HUES6 (cell line): ENCODE measurements at regions not wholly inside any gene's neighbourhood (a gene's known extent, or its start where the extent isn't known, plus 50 kb on each side); places are given as distances from the start of the nearest gene placed in this dataset.
A peak's percentile ranks its signal among the peaks of the same experiment; 100 is the strongest.

Experiments
- H3K27ac ChIP-seq: 2 replicates; pipeline ENCODE4 v1.7.0; 2013; ENCODE audit warnings: low read depth, mild to moderate bottlenecking, low read length, inconsistent platforms
- H3K27me3 ChIP-seq: 2 replicates; pipeline ENCODE4 v1.6.1; 2013; ENCODE audit warnings: low read length; ENCODE audit not compliant: control insufficient read depth, insufficient read depth
- H3K36me3 ChIP-seq: 2 replicates; pipeline ENCODE4 v1.6.1; 2013; ENCODE audit warnings: low read length; ENCODE audit not compliant: control insufficient read depth, insufficient read depth
- H3K4me1 ChIP-seq: 2 replicates; pipeline ENCODE4 v1.6.1; 2013; ENCODE audit warnings: low read length; ENCODE audit not compliant: control insufficient read depth, insufficient read depth
- H3K4me3 ChIP-seq: 2 replicates; pipeline ENCODE4 v1.5.1; 2013; ENCODE audit warnings: low read depth, low read length
- H3K9ac ChIP-seq: one replicate; pipeline ENCODE4 v1.6.1; 2013; ENCODE audit warnings: mild to moderate bottlenecking, low read length
- H3K9me3 ChIP-seq: 2 replicates; pipeline ENCODE4 v1.6.1; 2013; ENCODE audit warnings: low read depth, low read length; ENCODE audit not compliant: control insufficient read depth, insufficient read depth

- Histone ChIP-seq H3K4me1 (no peaks in the 10 kb centered on the region), H3K9ac (no peak overlapping the region), H3K27ac (no peak overlapping the region), H3K4me3 (no peak overlapping the region), H3K9me3 (no peaks in the 10 kb centered on the region), H3K36me3 (no peaks in the 10 kb centered on the region), H3K27me3 (no peaks in the 10 kb centered on the region)
These were observed 801.2 kb upstream of the SLITRK1 start for GRCh38 chr13:84683448-84683847.

GRCh38 chr13:84677836-84678235 is 795.6 kb upstream of the SLITRK1 start:
- no peak overlapping the region for H3K9ac ChIP-seq
- no peak overlapping the region for H3K27ac ChIP-seq
- H3K4me1 ChIP-seq, result no peaks in the 10 kb centered on the region
- no peaks in the 10 kb centered on the region for H3K27me3 ChIP-seq
- no peaks in the 10 kb centered on the region for H3K9me3 ChIP-seq
- H3K36me3 ChIP-seq, result no peaks in the 10 kb centered on the region
- H3K4me3 ChIP-seq, result no peak overlapping the region

DNA sequence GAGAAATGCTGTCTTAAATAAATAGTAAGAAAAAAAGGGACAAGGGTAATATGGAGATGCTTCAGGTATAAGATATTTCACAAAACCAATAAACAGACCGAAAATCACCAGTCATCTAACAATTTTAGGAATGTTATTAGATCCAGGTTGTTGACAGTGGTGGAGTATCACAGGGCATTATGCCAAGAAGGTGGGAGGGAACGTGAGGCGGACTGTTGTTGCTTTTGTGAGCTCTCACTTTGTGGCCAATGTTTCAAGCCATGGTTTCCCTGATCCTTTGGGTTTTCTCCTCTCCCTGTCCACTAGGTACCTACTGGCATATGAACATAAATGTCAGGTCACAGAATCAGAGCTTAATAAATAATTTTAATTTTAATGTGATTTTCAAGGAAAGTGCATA is 790.3 kb upstream of the SLITRK1 start:
- no peak overlapping the region for H3K27ac ChIP-seq
- H3K36me3 ChIP-seq, result no peaks in the 10 kb centered on the region
- H3K4me3 ChIP-seq, result no peak overlapping the region
- no peaks in the 10 kb centered on the region for H3K4me1 ChIP-seq
- no peaks in the 10 kb centered on the region for H3K9me3 ChIP-seq
- no peak overlapping the region for H3K9ac ChIP-seq
- H3K27me3 ChIP-seq, result no peaks in the 10 kb centered on the region

DNA sequence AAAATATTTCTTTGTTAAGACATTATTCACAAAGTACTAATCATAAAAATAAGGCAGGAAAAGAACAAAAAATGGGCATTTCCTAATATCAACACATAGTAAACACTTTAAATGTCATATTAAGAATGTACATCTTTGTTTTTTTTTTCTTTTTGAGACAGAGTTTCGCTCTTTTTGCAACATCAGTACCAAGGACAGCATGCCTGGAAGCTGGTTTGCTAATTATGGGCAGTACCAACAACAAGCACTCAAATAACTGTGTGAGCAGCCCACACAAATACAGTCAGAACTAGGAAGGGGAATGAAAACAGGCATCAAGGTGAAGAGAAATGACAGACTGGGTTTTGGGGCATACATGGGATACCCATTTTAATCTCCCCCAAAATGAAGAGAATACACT is 788.0 kb upstream of the SLITRK1 start:
- H3K4me3 ChIP-seq, result no peak overlapping the region
- no peaks in the 10 kb centered on the region for H3K9me3 ChIP-seq
- H3K4me1 ChIP-seq, result no peaks in the 10 kb centered on the region
- H3K27ac ChIP-seq, result no peak overlapping the region
- H3K9ac ChIP-seq, result no peak overlapping the region
- no peaks in the 10 kb centered on the region for H3K36me3 ChIP-seq
- H3K27me3 ChIP-seq, result no peaks in the 10 kb centered on the region

DNA sequence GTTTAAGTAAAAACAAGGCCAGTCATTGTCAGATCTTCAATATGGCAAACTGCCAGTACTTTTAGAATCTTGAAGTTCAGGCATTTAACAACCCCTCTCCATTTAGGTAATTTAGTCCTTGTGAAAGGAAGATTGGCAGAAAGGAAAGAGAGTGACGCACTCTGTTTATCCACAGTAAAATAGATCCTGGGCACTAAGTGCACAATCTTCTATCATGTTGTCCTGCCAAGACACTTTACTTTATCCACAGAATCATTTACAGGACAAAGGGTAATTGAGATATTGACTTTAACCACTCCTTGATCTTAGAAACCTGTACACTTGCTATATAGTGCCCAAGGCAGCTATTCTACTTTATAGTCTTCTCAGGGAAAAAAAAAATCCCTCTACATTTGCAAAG is 786.4 kb upstream of the SLITRK1 start:
- Histone ChIP-seq H3K27ac (no peak overlapping the region), H3K9me3 (no peaks in the 10 kb centered on the region), H3K27me3 (no peaks in the 10 kb centered on the region), H3K4me3 (no peak overlapping the region), H3K9ac (no peak overlapping the region), H3K36me3 (no peaks in the 10 kb centered on the region), H3K4me1 (no peaks in the 10 kb centered on the region)

DNA sequence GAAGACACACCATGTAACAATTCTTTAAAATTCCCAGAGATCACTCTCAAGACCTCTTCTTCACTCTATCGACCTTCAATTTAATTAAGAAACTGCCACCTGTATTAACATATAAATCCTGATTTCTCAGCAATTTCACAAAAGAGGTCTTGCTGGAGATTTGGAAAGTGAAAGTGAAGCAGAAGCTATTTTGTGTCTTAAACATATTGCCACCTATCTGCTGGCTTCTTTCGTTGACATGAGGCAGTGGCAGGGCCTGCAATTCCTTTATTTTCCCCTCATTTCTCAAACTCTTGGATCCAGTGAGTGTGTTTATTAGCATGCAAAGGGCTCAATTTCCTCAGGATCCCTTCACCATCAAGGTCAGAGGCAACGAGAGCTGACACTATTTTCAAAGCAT is 780.2 kb upstream of the SLITRK1 start:
- no peak overlapping the region for H3K4me3 ChIP-seq
- no peak overlapping the region for H3K27ac ChIP-seq
- peaks cover 9% of the 10 kb centered on the region; the same call in 1 of the 2 replicates for H3K4me1 ChIP-seq
- no peaks in the 10 kb centered on the region for H3K27me3 ChIP-seq
- no peaks in the 10 kb centered on the region for H3K9me3 ChIP-seq
- no peak overlapping the region for H3K9ac ChIP-seq
- no peaks in the 10 kb centered on the region for H3K36me3 ChIP-seq

DNA sequence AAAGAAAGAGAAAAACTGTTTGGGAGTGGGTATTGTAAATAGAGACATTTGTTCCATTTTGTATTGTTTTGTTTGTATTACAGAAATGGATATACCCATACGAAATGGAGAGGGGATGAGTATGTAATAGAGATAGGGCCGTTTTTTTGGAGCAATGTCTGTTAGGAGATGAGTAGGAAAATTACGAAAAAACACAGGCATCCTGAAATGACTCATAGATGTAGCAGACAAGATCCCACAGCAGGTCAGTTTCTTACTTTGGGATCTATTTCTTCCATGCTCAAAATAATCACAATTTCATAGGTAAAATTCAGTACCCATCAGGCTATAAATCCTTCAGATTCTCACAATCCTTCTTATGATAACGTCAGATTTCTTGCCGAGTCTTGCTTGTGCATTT is 779.4 kb upstream of the SLITRK1 start:
- H3K4me3 ChIP-seq, result no peak overlapping the region
- H3K9ac ChIP-seq, result no peak overlapping the region
- H3K4me1 ChIP-seq, result peaks cover 9% of the 10 kb centered on the region; the same call in 1 of the 2 replicates
- H3K27ac ChIP-seq, result no peak overlapping the region
- no peaks in the 10 kb centered on the region for H3K36me3 ChIP-seq
- H3K27me3 ChIP-seq, result no peaks in the 10 kb centered on the region
- no peaks in the 10 kb centered on the region for H3K9me3 ChIP-seq

- H3K9me3 ChIP-seq, result no peaks in the 10 kb centered on the region
- no peak overlapping the region for H3K9ac ChIP-seq
- no peaks in the 10 kb centered on the region for H3K27me3 ChIP-seq
- H3K4me1 ChIP-seq, result peaks cover 23% of the 10 kb centered on the region
- no peaks in the 10 kb centered on the region for H3K36me3 ChIP-seq
- no peak overlapping the region for H3K4me3 ChIP-seq
- no peak overlapping the region for H3K27ac ChIP-seq
These were observed 777.0 kb upstream of the SLITRK1 start for GRCh38 chr13:84659359-84659661.

GRCh38 chr13:84658491-84659358 is 776.5 kb upstream of the SLITRK1 start:
- H3K4me3 ChIP-seq, result no peak overlapping the region
- H3K27me3 ChIP-seq, result no peaks in the 10 kb centered on the region
- H3K9me3 ChIP-seq, result peaks cover 6% of the 10 kb centered on the region
- no peak overlapping the region for H3K27ac ChIP-seq
- H3K36me3 ChIP-seq, result no peaks in the 10 kb centered on the region
- H3K9ac ChIP-seq, result no peak overlapping the region
- peaks cover 28% of the 10 kb centered on the region for H3K4me1 ChIP-seq

DNA sequence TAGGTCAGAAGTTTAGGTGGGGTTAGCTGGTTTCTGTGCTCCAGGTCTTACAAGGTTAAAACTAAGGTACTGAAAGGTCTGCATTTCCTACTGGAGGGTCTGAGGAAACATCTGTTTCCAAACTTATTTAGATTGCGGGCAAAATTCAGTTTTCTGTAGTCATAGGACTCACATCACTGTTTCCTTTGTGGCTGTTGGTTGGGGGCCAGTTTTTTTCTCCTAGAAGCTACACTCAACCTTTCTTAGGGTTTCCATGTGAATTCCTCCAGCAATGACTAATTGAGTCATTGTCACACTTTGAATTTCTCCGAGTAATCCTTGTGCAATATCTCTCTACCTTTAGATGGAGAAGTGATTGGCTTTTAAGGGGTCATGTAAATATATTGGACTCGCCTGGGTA is 773.4 kb upstream of the SLITRK1 start:
- Histone ChIP-seq H3K4me3 (0 out of 2 replicates have a peak overlapping the region, but pooled peaks have one; percentile 4), H3K27me3 (no peaks in the 10 kb centered on the region), H3K27ac (peak overlapping the region; percentile 89), H3K9ac (no peak overlapping the region), H3K4me1 (peaks cover 19% of the 10 kb centered on the region), H3K9me3 (peaks cover 24% of the 10 kb centered on the region), H3K36me3 (0 out of 2 replicates have a peak, but pooled peaks cover 7% of the 10 kb centered on the region)

GRCh38 chr13:84654654-84655275 is 772.5 kb upstream of the SLITRK1 start:
- peaks cover 24% of the 10 kb centered on the region for H3K9me3 ChIP-seq
- no peaks in the 10 kb centered on the region for H3K27me3 ChIP-seq
- H3K36me3 ChIP-seq, result 0 out of 2 replicates have a peak, but pooled peaks cover 7% of the 10 kb centered on the region
- H3K4me1 ChIP-seq, result peaks cover 19% of the 10 kb centered on the region
- H3K4me3 ChIP-seq, result no peak overlapping the region
- peak overlapping the region; percentile 18 for H3K9ac ChIP-seq
- peak overlapping the region; percentile 89 for H3K27ac ChIP-seq
